Fibroblast of gingiva (primary cell): ENCODE measurements at regions not wholly inside any gene's neighbourhood (a gene's known extent, or its start where the extent isn't known, plus 50 kb on each side); places are given as distances from the start of the nearest gene placed in this dataset.

Source experiments
- DNase-seq: peaks from one replicate; pipeline ENCODE4 v3.0.0-alpha.2; 2011; ENCODE audit warnings: low read depth

DNA sequence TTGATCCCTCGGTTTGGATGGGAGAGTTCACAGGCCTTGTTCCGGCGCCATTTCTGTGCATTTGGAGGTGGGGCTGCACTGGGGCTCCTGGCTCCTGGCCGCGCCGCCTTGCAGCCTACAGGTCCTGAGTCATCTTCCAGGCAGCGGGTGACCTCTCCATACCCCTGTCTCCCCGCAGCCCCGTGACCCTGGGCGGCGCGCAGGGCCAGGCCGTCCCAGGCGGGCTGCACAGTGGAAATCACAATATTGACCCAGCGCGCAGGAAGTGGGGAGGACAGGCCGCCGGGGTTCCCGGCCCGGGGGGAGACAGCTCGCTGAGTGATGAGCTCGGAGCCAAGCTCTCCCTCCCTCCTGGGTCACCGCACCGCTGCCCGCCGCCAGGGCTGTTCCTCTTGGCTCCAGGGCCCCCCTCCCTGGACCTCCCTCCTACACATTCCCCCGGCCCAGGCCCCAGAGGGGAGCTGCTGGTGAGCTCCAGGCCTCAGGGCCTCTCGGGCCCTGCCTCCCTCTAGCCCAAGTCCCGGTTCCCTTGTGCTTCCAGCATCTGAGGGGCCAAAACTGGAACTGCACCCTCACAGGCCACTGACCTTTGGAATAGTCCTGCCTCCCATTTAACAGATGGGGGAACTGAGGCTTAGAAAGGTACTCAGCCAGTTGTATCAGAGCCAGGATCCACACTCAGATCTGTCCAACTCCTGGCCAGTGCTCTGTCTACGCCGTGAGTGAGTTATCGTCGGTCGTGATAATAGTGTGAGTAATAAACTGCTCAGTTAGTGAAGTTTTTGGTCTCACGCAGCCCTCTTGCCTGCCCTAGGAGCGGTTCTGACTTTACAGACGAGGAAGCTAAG lies 142.9 kb upstream of the WNT4 start:
- DNase-seq = no peak

GRCh38 chr1:22286491-22286890 lies 143.6 kb upstream of the WNT4 start:
- no peak for DNase-seq

DNA sequence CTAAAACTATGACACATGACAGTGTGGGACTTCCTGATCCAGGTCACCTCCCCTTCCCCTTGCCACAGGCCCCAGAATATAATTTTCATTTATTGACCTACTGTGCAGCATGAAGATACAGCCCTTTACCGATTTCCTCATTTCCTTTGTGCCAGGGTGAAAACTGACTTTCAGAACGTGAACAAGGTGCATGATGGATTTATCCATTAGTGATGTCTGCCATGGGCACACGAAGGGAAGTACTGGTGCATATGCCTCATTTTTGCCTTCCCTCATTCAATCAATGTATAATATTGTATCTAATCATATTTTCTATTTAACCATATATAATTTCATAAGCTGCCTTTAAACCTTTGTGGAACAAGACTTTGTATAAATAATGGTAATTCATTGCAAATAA lies 144.4 kb upstream of the WNT4 start:
- DNase-seq = no peak

GRCh38 chr1:22287946-22288520 lies 145.1 kb upstream of the WNT4 start:
- DNase-seq = no peak

GRCh38 chr1:22288593-22289241 lies 145.8 kb upstream of the WNT4 start:
- no peak for DNase-seq

DNA sequence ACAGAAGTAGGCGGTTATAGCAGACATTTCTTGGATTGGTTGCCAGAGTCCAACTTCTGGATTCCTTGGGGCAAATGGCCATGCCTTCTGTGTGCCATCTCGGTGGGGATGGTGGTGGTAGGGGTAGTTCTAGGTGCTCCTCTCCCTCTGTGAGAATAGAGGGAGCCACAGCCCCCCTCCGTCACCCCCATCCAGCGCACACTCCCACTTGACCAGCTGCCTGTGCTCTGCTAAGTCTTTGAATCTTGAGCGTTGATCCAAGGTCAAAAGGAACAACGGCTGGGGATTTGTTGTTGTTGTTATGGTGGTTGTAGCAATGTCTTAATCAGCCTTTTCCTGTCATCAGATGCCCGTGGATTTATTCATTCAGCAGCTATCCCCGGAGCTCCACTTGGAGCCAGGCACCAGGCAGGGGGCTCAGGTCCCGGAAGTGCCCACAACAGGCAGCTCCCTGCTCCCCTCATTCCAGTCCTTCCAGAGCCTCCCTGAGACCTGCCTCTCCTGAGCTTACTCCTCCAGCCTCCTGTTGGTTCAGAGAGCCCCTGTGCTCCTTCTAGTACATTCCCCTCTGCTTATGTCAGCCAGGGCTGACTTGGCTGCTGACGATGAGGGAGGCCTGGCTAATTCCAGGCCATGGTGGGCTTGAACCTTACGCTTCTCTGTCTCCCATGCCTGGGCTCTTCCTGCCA lies 146.6 kb upstream of the WNT4 start:
- DNase-seq = no peak

- no peak for DNase-seq
These were observed 147.3 kb upstream of the WNT4 start for GRCh38 chr1:22290157-22290556.

GRCh38 chr1:22290611-22291010 lies 147.7 kb upstream of the WNT4 start:
- no peak for DNase-seq

DNA sequence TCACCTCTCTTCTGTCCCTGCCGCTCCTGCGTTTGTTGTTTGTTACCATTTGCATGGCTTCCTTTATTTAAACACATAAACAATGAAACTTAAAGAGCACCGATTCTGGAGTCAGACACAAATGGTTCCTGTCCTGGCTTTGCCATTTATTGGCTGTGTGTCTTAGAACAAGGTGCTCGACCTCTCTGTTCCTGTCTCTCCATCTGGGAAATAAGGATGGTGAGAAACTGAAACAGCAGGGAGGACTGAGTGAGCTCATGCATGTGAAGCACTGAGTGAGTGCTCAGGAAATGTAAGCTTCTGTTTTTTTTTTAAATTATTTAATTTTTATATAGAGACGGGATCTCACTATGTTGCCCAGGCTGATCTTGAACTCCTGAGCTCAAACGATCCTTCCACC lies 148.2 kb upstream of the WNT4 start:
- DNase-seq = no peak

DNA sequence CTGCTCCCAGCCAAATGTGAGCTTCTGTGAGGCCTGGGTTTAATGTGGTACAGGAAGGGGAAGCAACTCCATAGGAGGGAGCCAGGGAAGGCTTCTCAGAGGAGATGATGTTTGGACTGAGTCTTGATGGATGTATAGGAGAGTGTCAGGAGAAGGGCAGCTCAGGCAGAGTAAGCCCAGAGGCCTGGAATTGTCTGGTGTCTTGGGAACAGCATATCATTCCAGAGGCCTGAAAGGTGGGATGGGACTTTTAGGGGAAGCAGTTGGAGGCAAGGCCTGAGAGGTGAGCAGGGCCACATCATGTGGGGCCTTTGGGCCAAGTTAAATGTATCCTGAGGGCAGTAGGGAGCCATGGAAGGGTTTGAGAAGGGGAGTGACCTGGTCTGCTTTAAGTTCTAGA lies 148.6 kb upstream of the WNT4 start:
- DNase-seq = no peak

- DNase-seq = no peak
These were observed 149.3 kb upstream of the WNT4 start for GRCh38 chr1:22292011-22292788.

- DNase-seq = no peak
These were observed 152.5 kb upstream of the WNT4 start for GRCh38 chr1:22295396-22295795.

DNA sequence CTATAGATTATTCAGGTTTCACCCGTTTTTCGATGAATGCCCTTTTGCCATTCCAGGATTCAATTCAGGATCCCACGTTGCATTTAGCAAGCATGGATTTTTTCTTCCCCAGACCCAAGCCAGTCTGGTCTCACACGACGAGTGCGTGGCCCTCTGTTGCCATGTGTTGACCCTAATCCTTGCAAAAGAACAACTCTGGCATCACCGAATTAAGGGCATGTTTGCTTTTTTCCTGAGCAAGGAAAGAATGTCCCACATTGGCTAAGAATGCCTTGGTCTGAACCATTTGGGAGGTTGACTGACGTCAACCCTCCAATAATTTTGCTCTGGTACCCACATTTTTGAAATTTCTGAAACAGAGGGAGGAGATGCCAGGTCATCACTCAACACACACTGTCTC lies 153.0 kb upstream of the WNT4 start:
- no peak for DNase-seq

DNA sequence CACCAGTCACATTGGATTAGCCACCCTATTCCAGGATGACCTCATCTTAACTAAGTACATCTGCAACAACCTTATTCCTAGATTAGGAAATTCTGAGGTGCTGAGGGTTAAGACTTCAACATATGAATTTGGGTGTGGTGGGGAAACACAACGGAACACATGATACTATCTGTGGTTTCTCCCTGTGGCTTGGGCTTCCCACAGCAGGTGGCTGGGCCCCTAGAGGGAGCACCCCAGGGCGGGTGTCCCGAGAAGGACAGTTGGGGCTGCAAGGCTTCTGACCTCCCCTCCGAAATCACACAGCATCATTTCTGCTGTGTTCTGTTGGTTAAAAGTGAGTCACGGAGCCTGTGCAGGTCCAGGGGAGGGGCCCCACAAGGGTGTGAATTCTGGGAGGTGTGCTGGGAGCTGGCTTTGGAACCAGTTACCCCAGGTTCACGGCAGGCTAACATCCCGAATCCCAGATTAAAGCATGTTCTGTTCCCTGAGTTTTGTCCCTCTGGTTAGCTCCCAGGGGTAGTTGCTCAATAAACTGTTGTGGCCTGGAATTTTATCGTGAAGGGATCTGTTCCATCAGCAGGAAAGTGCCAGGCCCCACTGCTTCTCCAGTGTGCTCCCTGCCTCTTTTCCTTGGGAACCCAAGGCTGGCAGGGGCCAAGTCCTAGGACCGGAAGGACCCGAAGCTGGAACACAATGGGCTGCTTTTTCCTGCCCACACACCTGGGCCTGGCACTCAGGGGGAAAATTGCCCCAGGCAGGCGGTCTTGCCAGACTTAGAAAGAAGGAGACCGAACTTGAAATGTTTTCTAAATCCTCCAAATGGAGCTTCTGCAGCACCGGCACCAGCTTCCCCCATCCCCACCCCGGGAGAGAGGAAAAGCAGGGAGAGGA lies 154.0 kb upstream of the WNT4 start:
- no peak for DNase-seq

DNA sequence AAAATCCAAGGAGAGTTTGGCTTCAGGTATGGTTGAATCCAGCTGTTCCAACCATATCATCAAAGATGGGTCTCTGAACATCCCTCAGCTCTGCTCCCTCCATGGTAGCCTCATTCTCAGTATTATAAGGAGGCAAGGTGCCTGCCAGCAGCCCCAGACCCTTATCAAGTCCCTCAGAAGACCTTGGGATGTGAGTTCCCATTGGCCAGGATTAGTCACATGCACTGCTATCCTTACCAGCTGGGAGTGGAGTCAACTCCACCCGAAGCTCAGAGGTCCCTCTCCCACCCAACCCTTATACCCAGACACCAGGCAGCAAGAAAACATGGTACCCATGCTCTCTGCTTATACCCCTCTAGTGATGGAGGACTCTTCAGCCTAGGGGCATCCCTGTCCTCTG lies 153.7 kb upstream of the ZBTB40 start:
- DNase-seq = no peak

GRCh38 chr1:22303816-22304215 lies 147.8 kb upstream of the ZBTB40 start:
- DNase-seq = no peak

- DNase-seq = no peak
These were observed 142.1 kb upstream of the ZBTB40 start for GRCh38 chr1:22309572-22309971.

DNA sequence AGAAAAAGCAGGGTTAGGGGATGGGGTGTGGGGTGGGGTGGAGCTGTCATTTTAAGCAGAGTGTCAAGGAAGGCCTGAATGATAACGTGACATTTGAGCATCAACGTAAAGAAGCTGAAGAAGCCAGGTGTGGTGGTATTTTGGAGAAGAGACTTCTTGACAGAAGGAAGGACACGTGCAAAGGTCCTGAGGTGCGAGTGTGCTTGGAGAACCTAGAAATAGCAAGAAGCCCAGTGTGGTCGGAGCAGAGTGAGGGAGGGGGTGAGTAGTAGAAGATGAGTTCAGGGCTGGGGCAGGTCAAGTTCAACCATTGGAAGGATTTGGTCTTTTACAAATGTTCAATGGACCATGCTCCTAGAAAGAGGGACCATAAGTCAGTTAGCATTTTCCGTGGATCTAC lies 140.2 kb upstream of the ZBTB40 start:
- DNase-seq = no peak

- no peak for DNase-seq
These were observed 138.3 kb upstream of the ZBTB40 start for GRCh38 chr1:22313321-22313720.

- DNase-seq = no peak
These were observed 136.9 kb upstream of the ZBTB40 start for GRCh38 chr1:22314706-22315105.
